Aorta (tissue), 5 donors: ENCODE measurements at regions not wholly inside any gene's neighbourhood (a gene's known extent, or its start where the extent isn't known, plus 50 kb on each side); places are given as distances from the start of the nearest gene placed in this dataset.

ENCODE experiments used
- ATAC-seq: fragments of 200-7000 bp; cut with Tn5 transposase; one replicate; pipeline ENCODE4 v1.9.1; 2022; ENCODE audit warnings: moderate library complexity; ENCODE audit not compliant: low FRiP score
- DNase-seq, 2 donors: peaks; one replicate each; pipeline ENCODE4 v3.0.0-alpha.2; 2020
- H3K27ac ChIP-seq, 2 donors: one replicate each; pipeline ENCODE4 v1.5.1; 2013; ENCODE audit warnings: low read length in 2 of 2, mild to moderate bottlenecking in 2 of 2, moderate library complexity in 2 of 2, control low read depth in 1 of 2, inconsistent platforms in 1 of 2, low read depth in 1 of 2
- H3K27me3 ChIP-seq, 2 donors: one replicate each; pipeline ENCODE4 v1.6.1; 2013; ENCODE audit warnings: control low read depth in 1 of 2, low read length in 1 of 2, mild to moderate bottlenecking in 1 of 2, moderate library complexity in 1 of 2; ENCODE audit not compliant: insufficient read depth in 2 of 2, control insufficient read depth in 1 of 2
- H3K36me3 ChIP-seq, 2 donors: one replicate each; pipeline ENCODE4 v1.6.1; 2013; ENCODE audit warnings: control low read depth in 1 of 2, low read length in 1 of 2, mild to moderate bottlenecking in 1 of 2; ENCODE audit not compliant: insufficient read depth in 2 of 2, control insufficient read depth in 1 of 2
- H3K4me1 ChIP-seq, 2 donors: one replicate each; pipeline ENCODE4 v1.6.1; 2013; ENCODE audit warnings: low read length in 2 of 2, control low read depth in 1 of 2, mild to moderate bottlenecking in 1 of 2, moderate library complexity in 1 of 2; ENCODE audit not compliant: insufficient read depth in 2 of 2, control insufficient read depth in 1 of 2
- H3K4me3 ChIP-seq, 2 donors: one replicate each; pipeline ENCODE4 v1.5.1; 2013; ENCODE audit warnings: low read length in 2 of 2, control low read depth in 1 of 2, mild to moderate bottlenecking in 1 of 2
- H3K9me3 ChIP-seq: one replicate; pipeline ENCODE4 v1.6.1; 2013; ENCODE audit warnings: mild to moderate bottlenecking, low read length; ENCODE audit not compliant: control insufficient read depth
- WGBS, 2 donors: extraction: QIAGEN DNeasy Blood & Tissue Kit; methylation state at CpG; one replicate each; pipeline ENCODE4 v1.1.7; 2013; 5-methylcytosine and 5-hydroxymethylcytosine counted together
- intact Hi-C, 2 donors: fragments of 100-400 bp; cut with DNase I; formaldehyde crosslinking; loops; one replicate each; pipeline versions ENCODE4 v1.14.2 to v1.15.0; 2022
- donor health status: healthy with polysubstance abuse.
- donor health status: Bipolar disorder and iron deficiency.
- donor health status: DM: no; HTN: no; CAD: no.
- donor health status: DM: no; HTN: no; CAD: no.
- donor health status: DM: yes; HTN: yes; CAD: no.

DNA sequence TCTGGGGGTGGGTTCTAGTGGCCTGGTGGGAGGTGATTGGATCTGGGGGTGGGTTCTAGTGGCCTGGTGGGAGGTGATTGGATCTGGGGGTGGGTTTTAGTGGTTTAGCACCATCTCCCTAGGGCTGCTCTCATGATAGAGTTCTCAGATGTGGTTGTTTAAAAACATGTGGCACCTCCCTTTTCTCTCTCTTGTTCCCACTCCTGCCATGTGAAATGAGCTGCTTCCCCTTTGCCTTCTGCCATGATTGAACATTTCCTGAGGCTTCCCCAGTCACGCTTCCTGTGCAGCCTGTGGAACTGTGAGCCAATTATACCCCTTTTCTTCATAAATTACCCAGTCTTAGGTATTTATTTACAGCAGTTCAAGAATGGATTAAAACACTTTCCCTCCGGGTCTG lies 327.3 kb upstream of the AJAP1 start:
- no peaks in the 10 kb centered on the region for H3K27me3 ChIP-seq
- 64 to 65% methylated on average over 2 of the region's 2 CpGs for WGBS, 2 donors

DNA sequence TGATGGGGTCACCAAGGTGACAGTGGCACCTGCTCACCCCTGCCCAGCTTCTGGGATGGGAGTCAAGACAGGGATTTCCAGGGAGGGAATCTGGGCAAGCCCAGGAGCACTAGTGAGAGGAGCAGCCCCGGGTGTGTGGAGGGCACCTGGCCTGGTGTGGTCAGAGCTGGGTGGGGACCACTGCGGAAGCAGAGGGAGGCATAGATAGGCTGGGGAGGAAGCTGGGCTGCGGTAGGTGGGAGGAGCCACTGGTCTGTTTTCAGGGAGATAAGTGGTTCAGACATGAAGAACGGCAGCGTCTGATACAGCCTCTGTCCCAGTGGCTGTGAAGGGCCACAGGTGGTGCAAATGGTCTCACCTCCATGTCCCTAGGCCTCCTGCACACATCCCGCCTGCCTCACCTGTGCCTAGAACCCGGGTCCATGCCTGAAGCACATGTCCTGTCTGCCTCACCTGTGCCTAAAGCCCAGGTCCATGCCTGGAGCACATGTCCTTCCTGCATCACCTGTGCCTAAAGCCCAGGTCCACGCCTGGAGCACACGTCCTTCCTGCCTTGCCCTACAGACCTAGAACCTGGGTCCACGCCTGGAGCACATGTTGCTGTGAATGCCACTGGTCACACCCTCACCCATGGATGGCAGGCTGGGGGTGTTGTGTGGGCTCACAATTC lies 325.9 kb upstream of the AJAP1 start:
- ATAC-seq = no peak
- no peak for DNase-seq
- Histone ChIP-seq H3K9me3 (no peaks in the 10 kb centered on the region), H3K27ac (no peak overlapping the region), H3K4me1 (no peaks in the 10 kb centered on the region), H3K27me3 (no peaks in the 10 kb centered on the region), H3K36me3 (no peaks in the 10 kb centered on the region), H3K4me3 (no peak overlapping the region)
- WGBS, 2 donors = 73 to 84% methylated on average over 10 of the region's 10 CpGs
- intact Hi-C loops = no loop called here

More for the DNA sequence above, 327.3 kb upstream of the AJAP1 start:
- no peaks in the 10 kb centered on the region for H3K4me1 ChIP-seq
- no peak overlapping the region for H3K4me3 ChIP-seq
- H3K27ac ChIP-seq = no peak overlapping the region
- ATAC-seq (no peak), DNase-seq (no peak)
- intact Hi-C loops = no loop called here
- H3K36me3 ChIP-seq = no peaks in the 10 kb centered on the region
- no peaks in the 10 kb centered on the region for H3K9me3 ChIP-seq

GRCh38 chr1:4330805-4331766 lies 323.3 kb upstream of the AJAP1 start:
- Histone ChIP-seq H3K4me1 (no peaks in the 10 kb centered on the region), H3K4me3 (no peak overlapping the region), H3K27me3 (no peaks in the 10 kb centered on the region), H3K36me3 (no peaks in the 10 kb centered on the region), H3K9me3 (peaks cover 4% of the 10 kb centered on the region), H3K27ac (no peak overlapping the region)
- intact Hi-C loops = no loop called here
- ATAC-seq = no peak
- DNase-seq = no peak
- 74 to 76% methylated on average over 23 of the region's 23 CpGs for WGBS, 2 donors

- 85 to 90% methylated on average over 20 of the region's 20 CpGs for WGBS, 2 donors
- Histone ChIP-seq H3K27ac (no peak overlapping the region), H3K4me1 (no peaks in the 10 kb centered on the region), H3K27me3 (no peaks in the 10 kb centered on the region), H3K36me3 (no peaks in the 10 kb centered on the region), H3K9me3 (peaks cover 4% of the 10 kb centered on the region), H3K4me3 (no peak overlapping the region)
- ATAC-seq (no peak), DNase-seq (no peak)
- intact Hi-C loops = no loop called here
Measured at GRCh38 chr1:4331767-4332163, 322.6 kb upstream of the AJAP1 start.

GRCh38 chr1:4336507-4336906 lies 317.9 kb upstream of the AJAP1 start:
- no peaks in the 10 kb centered on the region for H3K27me3 ChIP-seq
- H3K4me3 ChIP-seq = no peak overlapping the region
- peaks cover 7% of the 10 kb centered on the region for H3K9me3 ChIP-seq
- intact Hi-C loops = no loop called here
- 81 to 95% methylated on average over 3 of the region's 3 CpGs for WGBS, 2 donors
- H3K27ac ChIP-seq = no peak overlapping the region
- no peaks in the 10 kb centered on the region for H3K4me1 ChIP-seq
- no peak for DNase-seq
- no peak for ATAC-seq
- no peaks in the 10 kb centered on the region for H3K36me3 ChIP-seq

- peaks cover 2% of the 10 kb centered on the region for H3K9me3 ChIP-seq
- H3K27ac ChIP-seq = no peak overlapping the region
- ATAC-seq (no peak), DNase-seq (no peak)
- intact Hi-C loops = no loop called here
- H3K4me3 ChIP-seq = no peak overlapping the region
- H3K27me3 ChIP-seq = no peaks in the 10 kb centered on the region
- no peaks in the 10 kb centered on the region for H3K36me3 ChIP-seq
- WGBS, 2 donors = 67 to 71% methylated on average over 8 of the region's 8 CpGs
- no peaks in the 10 kb centered on the region for H3K4me1 ChIP-seq
Measured at GRCh38 chr1:4341421-4341820, 313.0 kb upstream of the AJAP1 start.

GRCh38 chr1:4344065-4344732 lies 310.2 kb upstream of the AJAP1 start:
- DNase-seq (no peak), ATAC-seq (no peak)
- Histone ChIP-seq H3K27me3 (no peaks in the 10 kb centered on the region), H3K4me1 (no peaks in the 10 kb centered on the region), H3K9me3 (peaks cover 2% of the 10 kb centered on the region), H3K36me3 (no peaks in the 10 kb centered on the region), H3K4me3 (no peak overlapping the region), H3K27ac (no peak overlapping the region)
- WGBS, 2 donors = 40 to 55% methylated on average over 18 of the region's 18 CpGs
- intact Hi-C loops = no loop called here

DNA sequence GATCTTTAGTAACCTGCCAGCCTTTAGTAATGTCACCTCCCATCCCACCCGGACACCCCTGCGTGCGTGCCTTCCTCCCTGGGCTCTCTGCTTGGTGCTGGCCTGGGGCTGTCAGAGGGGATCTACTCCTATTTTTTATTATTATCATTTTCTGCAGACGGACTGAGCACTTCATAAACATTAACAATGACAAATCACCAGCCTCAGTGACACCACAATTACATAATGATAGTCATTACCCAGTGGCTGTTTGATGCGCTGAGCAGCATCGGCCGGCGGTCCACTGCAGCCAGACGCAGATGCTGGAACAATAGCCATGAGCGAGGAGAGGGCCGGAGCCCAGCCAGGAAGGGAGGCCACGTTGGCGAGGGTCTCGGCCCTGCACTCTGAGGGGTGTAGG lies 309.3 kb upstream of the AJAP1 start:
- intact Hi-C loops = no loop called here
- Histone ChIP-seq H3K4me1 (no peaks in the 10 kb centered on the region), H3K36me3 (no peaks in the 10 kb centered on the region), H3K27me3 (no peaks in the 10 kb centered on the region), H3K4me3 (no peak overlapping the region), H3K9me3 (peaks cover under 1% of the 10 kb centered on the region), H3K27ac (no peak overlapping the region)
- DNase-seq (no peak), ATAC-seq (no peak)
- WGBS, 2 donors = 76% methylated on average over 14 of the region's 14 CpGs
